NCI-H2196 (cell line): ENCODE measurements at regions not wholly inside any gene's neighbourhood (a gene's known extent, or its start where the extent isn't known, plus 50 kb on each side); places are given as distances from the start of the nearest gene placed in this dataset.
"Not testable (repeated sequence)": the region's sequence is repeated elsewhere in the genome, so short reads cannot be mapped to it uniquely, and the experiment has no call there.

ENCODE experiments used
- DNase-seq: peaks from one replicate; lab custom pipeline; 2025; ENCODE audit not compliant: unreplicated experiment; lab: John Stamatoyannopoulos, UW

- DNase-seq, result no peak
Measured at GRCh38 chr14:105982664-105983063, 456.3 kb downstream of the TMEM121 start.

DNA sequence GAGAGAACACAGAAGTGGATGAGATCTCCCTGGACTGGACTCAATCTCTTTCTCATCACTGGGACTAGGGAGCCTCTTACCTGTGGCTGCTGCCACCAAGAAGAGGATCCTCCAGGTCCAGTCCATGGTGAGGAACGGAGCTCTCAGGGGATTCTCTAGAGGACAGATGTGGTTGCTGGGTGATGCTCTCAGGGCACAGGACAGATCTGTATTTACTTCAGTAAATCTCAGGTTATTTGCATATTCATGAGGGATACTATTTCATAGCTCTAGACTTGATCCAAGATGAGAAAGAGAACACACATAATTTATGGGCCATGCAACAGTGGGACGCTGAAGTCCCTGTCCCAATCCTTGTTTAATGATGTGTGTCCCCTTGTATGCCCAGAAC lies 460.5 kb downstream of the TMEM121 start:
- no peak for DNase-seq

DNA sequence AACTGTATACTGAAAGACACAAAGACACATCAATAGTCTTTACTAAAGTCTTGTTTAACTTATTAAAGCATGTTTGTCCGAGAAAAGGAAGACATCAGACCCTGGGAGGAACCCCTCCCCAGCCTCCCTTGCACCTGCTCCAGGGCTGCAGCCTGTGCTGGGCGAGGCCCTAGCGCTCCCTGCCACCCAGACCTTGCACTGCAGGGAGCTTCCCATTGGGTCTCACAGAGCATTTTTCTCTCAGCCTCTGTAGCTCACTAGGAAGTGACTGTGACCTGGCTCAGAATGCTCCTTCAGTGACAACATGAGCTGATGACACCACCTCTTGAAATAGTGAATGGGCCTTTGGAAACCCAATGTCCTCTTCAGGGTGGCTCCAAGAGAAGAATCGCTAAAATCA lies 461.2 kb downstream of the TMEM121 start:
- DNase-seq, result no peak

GRCh38 chr14:105989566-105990302 lies 463.4 kb downstream of the TMEM121 start:
- no peak for DNase-seq

GRCh38 chr14:105991677-105992076 lies 465.3 kb downstream of the TMEM121 start:
- DNase-seq, result not testable (repeated sequence)

DNA sequence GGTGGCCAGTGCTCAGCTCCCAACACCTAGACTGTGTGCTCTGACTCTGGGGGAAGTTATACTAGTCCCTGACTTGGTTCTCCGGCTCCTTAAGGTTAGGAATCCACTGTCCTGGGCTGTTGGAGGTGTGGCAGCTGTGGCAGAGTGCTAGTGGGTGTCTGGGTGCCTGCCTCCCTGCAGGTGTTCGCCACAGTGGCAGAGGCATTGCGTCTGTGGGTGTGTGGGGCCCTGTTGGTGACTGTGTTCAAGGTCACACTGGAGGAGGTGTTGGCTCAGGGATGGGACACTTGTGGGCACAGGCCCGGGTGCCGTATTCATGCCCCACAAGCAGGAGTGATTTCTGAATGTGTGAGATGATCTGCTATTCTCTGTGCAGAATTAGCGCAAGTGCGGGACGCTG lies 467.4 kb downstream of the TMEM121 start:
- no peak for DNase-seq

DNA sequence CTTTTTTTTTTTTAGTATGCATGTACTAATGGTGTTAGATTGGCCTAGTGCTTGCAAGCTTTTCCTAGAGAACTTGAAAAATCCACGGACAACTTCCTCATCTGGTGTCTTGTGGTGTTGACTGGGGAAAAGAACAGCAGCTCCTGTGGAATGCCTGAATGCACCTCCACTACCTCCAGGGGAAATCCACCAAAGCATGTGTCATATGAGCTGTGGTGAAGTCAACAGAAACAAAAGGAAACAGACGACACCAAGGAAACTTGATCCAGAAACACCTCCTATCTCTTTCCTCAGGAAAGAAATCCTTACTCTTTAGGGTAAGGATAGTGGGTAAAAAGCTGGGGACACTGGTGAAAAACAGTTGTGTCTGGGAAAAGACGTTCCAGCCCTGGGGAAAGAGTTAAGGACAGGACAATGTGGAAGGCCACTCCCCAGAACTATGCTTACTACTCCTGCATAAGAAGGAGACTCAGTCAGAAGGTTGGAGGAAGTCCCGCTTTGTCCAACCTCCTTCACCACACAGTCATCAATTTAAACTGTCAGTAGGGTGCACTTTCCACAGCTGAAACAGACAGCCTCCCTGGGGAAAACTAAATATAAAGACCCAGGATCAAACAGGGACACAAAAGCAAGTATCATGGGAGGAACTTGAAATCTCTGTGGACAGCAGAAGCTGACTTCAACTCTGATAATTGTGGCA lies 468.8 kb downstream of the TMEM121 start:
- DNase-seq, result not testable (repeated sequence)

GRCh38 chr14:105998597-105998996 lies 472.2 kb downstream of the TMEM121 start:
- DNase-seq, result not testable (repeated sequence)

DNA sequence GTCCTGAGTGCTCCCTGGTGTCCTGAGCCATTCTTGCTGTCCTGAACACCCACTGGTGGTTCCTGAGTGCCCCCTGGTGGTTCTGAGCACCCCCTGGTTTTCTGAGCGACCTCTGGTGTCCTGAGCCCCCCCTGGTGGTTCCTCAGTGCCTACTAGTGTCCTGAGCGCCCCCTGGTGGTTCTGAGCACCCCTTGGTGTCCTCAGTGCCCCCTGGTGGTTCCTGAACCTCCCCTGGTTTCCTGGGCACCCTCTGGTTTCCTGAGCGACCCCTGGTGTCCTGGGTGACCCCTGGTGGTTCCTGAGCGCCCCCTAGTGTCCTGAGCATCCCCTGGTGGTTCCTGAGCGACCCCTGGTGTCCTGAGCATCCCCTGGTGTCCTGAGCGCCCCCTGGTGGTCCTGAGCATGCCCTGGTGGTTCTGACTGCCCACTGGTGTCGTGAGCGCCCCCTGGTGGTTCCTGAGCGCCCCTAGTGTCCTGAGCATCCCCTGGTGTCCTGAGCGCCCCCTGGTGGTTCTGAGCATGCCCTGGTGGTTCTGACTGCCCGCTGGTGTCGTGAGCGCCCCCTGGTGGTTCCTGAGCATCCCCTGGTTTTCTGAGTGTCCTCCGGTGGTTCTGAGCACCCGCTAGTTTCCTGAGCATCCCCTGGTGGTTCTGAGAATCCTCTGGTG lies 473.1 kb downstream of the TMEM121 start:
- DNase-seq, result no peak

DNA sequence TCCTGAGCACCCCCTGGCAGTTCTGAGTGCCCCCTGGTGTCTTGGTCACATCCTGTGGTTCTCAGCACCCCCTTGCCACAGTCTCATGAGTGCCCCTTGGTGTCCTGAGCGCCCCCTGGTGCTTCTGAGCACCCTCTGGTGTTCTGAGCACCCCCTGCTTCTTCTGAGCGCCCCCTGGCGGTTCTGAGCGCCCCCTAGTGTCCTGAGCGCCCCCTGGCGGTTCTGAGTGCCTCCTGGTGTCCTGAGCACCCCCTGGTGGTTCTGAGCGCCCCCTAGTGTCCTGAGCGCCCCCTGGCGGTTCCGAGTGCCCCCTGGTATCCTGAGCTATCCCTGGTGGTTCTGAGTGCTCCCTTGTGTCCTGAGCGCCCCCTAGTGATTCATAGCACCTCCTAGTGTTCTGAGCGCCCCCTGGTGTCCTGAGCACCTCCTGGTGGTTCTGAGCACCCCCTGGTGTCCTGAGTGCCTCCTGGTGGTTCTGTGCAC lies 473.7 kb downstream of the TMEM121 start:
- not testable (repeated sequence) for DNase-seq

- not testable (repeated sequence) for DNase-seq
Measured at GRCh38 chr14:106001277-106001676, 474.9 kb downstream of the TMEM121 start.

GRCh38 chr14:106003351-106003750 lies 477.0 kb downstream of the TMEM121 start:
- no peak for DNase-seq

- DNase-seq, result not testable (repeated sequence)
Measured at GRCh38 chr14:106004937-106005795, 478.8 kb downstream of the TMEM121 start.

GRCh38 chr14:106006043-106006442 lies 479.7 kb downstream of the TMEM121 start:
- DNase-seq, result not testable (repeated sequence)

- not testable (repeated sequence) for DNase-seq
Measured at GRCh38 chr14:106006716-106007115, 480.3 kb downstream of the TMEM121 start.

DNA sequence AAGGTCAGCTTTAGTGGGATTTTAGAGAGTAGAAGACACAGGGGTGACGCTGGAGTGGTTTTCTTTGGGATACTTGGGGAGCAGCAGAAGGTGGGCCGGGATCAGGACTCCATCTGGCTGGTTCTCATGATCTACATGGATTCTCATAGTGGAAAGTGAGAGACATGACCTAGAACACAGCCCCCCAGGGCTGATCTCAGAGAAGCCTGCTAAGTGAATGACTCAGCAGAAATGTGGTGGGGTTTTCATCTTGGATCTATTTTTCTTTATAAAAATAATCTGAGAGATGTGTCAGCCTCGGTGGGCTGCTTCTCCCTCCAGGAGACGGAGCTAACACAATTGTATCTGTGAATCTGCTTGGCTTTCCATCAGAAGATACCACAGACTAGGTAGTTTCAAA lies 484.4 kb downstream of the TMEM121 start:
- DNase-seq, result no peak

DNA sequence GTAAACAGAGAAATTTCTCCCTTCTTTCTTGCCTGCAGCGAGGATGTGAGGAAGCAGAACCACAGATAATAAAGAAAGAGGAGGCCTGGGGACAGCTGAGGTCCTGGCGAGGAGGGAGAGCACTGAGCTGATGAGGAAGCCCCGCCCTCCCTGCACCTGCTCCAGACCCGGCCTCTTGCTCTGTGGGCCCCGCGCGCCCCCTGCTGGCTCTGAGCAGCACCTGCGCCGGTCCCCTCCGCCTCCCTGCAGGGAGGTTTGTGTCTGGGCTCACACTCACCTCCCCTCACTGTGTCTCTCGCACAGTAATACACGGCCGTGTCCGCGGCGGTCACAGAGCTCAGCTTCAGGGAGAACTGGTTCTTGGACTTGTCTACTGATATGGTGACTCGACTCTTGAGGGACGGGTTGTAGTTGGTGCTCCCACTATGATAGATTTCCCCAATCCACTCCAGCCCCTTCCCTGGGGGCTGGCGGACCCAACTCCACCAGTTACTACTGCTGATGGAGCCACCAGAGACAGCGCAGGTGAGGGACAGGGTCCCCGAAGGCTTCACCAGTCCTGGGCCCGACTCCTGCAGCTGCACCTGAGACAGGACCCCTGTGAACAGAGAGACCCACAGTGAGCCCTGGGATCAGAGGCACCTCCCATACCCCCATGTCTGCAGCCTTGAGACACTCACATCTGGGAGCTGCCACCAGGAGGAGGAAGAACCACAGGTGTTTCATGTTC lies 485.4 kb downstream of the TMEM121 start:
- DNase-seq, result peak; percentile 37

GRCh38 chr14:106012361-106012725 lies 486.0 kb downstream of the TMEM121 start:
- DNase-seq, result not testable (repeated sequence)

GRCh38 chr14:106013879-106014376 lies 487.5 kb downstream of the TMEM121 start:
- no peak for DNase-seq

- DNase-seq, result not testable (repeated sequence)
Measured at GRCh38 chr14:106017952-106018351, 491.6 kb downstream of the TMEM121 start.
